Fibroblast of skin of left quadriceps (primary cell): ENCODE measurements at regions not wholly inside any gene's neighbourhood (a gene's known extent, or its start where the extent isn't known, plus 50 kb on each side); places are given as distances from the start of the nearest gene placed in this dataset.

Source experiments
- DNase-seq, 2 experiments: peaks; one replicate each; pipeline ENCODE4 v3.0.0-alpha.2; 2013; ENCODE audit warnings: low read depth in 2 of 2

DNA sequence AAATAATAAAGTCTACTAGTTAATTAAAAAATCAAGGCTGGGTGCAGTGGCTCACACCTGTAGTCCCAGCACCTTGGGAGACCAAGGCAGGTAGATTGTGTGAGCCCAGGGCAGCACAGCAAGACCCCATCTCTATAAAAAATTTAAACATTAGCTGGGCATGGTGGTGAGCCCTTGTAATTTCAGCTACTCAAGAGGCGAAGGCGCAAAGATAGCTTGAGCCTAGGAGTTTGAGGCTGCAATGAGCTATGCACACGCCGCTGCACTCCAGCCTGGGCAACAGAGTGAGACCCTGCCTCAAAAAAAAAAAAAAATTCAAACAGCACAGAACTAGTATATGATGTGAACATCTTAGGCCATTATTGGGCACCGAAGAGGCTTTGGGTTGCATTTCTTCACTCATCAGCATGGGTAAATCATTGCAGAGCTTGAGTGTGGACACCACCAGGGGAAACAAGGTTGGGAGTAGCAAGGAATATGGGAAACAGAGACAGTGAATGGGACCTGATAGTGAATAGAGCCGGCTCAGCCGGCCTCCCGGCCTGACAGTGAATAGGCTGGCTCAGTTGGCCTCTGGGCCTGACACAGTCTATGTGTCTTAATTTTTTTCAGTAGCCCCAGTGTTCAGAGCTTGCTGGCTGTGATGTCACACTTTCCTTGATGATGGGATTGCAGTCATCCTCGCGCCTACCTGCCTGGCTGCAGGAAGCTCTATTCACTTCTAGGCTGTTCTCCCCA, 89.1 kb upstream of the ERRFI1 start:
- no peak for DNase-seq

DNA sequence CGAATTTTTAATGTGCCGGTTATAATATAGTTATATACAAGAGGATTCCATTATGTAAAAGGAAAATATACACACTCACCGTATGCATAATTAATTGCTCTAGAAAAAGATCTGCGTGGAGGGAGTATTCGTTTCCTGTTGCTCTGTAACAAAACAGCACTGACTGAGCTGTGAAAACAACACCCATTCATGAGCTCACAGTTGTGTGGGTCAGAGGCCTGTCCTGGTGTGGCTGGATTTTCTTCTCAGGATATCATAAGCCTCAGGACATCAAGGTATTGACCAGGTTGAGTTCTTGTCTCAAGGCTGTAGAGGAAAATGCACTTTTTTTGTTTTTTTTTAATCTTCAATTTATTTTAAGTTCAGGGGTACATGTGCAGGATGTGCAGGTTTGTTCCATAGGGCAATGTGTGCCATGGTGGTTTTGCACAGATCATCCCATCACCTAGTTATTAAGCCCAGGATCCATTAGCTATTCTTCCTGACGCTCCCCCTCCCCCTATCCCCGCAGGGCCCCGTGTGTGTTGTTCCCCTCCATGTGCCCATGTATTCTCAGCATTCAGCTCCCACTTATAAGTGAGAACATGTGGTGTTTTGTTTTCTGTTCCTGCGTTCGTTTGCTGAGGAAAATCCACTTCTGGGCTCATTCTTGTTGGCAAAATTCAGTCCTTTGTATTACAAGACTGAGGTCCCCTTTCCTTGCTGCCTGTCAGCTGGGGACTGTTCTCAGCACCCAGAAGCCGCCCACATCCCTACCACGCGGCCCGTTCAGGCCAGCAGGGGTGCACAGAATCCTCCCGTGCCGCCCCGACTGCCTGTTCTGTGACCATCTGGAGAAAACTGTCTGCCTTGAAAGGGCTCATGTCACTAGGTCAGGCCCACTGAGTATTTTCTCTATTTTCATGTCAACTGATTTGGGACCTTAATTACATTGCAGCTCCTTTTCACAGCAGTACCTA, 87.4 kb upstream of the ERRFI1 start:
- DNase-seq: no peak

DNA sequence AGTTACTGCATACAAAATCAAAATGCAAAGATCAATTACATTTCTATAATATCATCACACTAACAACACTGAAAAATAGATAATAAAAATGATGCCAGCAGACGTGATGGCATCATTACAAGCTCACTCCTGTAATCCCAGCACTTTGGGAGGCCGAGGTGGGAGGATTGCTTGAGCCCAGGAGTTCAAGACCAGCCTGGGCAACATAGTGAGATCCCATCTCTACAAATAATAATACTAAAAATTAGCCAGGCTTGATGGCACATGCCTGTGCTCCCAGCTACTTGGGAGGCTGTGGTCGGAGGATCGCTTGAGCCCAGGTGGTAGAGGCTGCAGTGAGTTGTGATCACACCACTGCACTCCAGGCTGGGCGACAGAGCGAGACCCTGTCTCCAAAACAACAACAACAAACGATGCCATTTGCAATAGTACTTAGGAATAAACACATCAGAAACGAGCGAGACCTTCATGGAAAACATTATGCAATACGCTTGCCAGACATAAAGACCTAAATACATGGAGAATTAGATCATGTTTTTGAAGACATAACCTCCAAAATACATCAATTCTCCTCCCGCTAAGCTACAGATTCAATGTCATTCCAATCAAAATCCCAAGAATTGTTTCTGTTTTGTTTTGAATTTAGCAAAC, 86.6 kb upstream of the ERRFI1 start:
- DNase-seq: no peak

DNA sequence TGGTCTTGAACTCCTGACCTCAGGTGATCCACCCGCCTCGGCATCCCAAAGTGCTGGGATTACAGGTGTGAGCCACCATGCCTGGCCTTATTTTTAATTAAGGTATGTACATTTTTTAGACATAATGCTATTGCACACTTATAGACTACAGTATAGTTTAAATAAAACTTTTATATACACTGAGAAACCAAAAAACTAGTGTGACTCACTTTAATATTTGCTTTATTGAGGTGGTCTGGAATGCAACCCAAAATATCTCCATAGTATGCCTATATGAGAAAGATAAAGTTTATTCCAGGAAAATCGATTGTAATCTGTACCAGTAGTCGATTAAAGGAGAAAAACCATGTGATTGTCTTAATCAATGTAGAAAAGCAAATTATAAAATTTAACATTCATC, 85.5 kb upstream of the ERRFI1 start:
- no peak for DNase-seq

DNA sequence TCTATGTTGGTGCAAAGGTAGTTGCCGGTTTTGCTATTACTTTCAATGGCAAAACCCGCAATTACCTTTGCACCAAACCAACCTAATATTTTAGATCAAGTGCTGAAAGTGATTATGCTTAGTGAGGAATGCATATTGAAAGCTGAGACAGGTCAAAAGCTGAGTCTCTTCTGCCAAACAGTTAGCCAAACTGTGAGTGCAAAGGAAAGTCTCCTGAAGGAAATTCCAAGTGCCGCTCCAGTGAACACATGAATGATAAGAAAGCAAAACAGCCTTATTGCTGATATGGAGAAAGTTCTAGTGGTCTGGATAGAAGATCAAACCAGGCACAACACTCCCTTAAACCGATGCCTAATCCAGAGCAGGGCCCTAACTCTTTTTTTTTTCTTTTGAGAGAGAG, 83.1 kb upstream of the ERRFI1 start:
- no peak for DNase-seq

DNA sequence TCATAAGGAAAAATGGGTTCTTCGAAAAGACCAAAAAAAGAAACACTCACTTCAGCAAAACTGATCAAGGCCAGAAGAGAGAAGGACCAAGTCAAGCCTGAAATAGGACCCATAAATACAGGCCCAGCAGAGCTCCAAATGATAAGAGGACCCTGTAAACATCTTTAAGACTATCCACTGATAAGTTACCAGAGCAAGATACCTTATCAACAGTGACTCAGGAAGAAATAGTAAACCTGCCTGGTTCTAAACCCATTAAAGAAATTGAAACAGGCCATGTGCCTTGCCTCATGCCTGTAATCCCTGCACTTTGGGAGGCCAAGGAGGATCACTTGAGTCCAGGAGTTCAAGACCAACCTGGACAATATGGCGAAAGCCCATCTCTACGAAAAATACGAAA, 81.8 kb upstream of the ERRFI1 start:
- DNase-seq: no peak

DNA sequence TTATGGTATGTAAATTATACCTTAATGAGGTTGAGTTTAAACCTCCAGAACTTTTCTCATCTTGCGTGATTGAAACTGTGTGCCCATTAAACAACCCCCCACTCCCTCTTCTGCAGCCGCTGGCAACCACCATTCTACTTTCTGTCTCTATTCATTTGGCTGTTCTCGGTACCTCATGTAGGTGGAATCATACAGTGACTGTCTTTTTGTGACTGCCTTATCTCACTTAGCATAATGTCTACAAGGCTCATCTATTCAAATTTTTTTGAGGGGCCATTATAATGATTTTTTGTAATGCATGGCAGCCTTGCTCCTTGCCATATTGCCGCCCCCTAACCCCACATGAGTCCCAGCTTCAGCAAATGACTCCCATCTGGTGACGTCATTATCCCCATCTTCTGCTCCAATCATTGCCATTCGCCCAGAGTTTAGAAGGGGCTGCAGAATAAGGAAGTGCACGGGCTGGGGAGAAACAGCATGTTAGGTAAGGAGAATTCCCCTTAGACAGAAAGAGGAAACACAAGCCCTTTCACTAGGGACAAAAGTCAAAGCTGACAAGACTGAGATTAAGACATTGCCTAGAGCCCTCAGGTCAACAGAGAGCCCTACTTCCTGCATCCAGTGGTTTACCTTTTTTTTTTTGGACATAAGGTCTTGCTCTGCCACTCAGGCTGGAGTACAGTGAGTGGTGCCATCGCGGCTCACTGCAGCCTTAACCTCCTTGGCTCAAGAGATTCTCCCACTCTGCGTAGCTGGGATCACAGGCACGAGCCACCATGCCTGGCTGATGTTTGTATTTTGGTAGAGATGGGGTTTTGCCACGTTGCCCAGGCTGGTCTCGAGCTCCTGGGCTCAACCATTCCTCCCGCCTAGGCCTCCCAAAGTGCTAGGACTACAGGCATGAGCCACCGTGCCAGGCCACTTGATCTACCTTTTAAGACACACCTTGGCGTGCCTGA, 78.4 kb upstream of the ERRFI1 start:
- no peak for DNase-seq

DNA sequence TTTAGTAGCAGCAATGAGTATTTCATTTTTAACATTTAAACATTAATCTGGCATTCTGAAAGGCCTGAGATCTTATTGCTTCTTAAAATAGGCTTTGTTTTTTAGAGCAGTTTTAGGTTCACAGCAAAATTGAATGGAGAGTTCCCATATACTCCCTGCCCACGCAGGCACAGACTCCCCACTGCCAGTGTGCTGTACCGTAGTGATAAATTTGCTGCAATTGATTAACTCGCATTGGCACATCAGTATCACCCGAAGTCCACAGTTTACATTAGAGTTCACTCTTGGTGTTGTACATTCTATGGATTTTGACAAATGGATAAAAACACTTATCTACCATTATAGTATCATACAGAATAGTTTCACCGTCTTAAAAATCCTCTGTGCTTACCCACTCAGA, 71.8 kb upstream of the ERRFI1 start:
- no peak for DNase-seq

DNA sequence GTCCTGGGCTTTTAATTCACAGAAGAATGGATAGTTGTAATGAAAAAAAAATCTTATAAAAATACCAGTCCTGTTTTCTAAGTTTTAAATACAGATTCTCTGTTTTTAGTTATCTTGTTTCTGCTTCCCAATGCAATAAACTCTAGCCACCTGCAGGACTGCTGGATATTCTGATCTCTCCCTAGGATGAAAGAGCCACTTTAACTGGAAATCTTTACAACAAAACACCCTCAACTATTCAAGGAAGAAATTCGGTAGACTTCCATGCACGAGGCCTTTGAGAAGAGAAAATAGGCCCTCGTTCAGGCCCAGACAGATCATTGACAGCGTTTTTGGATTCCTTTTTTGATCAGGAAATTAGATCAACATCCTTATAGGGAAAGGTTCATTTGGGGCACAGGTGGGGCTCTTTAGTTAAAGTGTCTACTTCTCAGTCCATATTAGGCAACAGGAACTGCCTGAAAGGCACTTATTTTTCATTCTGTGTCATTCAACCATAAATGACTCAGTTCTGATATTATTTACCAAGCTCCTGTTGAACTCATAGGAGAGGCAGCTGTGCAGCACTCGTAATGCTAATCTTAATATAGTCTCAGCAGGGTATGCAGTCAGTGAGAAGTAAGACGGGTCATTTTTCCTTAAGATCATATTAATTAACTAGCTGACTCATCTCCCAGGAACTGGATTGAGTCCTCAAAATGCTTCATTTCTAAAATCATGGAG, 71.1 kb upstream of the ERRFI1 start:
- DNase-seq: peak; percentile 92

DNA sequence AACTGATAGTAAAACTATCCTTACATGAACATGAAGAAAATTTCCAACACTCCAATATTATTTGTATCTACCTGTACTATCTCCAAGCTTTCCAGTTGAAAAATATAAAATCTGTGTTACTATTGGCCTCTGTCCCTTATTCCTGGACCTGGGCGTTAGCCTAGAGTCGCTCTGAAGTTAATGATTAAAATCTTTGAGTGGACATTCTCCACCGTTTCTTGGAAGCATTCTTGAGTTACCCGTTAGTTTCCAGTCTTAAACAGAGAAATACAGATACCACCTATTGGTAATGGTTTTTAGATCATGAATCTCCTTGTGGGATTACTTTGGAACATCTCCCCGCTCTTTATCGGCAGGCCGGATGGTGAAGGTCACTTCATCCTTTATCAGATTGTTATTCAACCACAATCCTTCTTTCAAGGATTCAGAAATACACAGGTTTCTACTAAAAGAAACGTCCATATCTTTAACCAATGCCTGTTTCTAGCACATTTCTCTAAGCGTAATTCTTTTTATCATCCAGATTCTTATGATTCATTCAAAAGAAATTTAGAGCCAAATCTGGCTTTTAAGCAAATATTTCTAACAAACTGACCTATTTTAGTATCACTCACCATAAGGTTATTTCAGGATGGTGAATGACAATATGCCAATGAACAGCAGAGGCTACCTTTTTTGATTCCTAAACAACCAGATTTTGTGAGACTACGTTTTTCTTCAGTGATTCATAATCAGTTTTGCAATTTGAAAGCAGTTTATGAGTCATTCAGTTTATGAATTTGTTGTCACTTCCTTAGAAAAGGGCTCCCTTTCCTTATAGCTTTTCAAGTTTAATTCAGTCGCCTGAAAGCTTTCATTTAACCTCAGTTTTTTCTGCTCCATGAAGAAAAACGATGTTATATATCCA, 70.2 kb upstream of the ERRFI1 start:
- DNase-seq: peak; percentile 82 to 87

DNA sequence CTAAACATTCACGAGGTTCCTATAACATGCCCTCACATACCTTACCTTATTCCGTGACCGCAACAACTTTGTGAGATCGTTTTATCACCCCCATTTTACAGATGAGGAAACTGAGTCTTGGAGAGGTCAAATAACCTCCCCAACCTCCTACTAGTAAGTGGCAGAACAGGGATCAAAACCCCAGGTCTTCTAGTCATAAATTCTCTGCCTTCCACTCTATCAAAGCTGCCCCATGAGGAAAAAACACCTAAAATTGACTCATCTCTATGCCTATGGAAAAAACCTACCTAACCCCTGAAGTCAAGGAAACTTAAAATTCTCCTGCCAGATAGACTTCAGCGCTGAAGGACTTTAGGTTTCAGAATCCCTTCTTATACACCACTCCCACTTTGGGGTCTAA, 69.5 kb upstream of the ERRFI1 start:
- no peak for DNase-seq

DNA sequence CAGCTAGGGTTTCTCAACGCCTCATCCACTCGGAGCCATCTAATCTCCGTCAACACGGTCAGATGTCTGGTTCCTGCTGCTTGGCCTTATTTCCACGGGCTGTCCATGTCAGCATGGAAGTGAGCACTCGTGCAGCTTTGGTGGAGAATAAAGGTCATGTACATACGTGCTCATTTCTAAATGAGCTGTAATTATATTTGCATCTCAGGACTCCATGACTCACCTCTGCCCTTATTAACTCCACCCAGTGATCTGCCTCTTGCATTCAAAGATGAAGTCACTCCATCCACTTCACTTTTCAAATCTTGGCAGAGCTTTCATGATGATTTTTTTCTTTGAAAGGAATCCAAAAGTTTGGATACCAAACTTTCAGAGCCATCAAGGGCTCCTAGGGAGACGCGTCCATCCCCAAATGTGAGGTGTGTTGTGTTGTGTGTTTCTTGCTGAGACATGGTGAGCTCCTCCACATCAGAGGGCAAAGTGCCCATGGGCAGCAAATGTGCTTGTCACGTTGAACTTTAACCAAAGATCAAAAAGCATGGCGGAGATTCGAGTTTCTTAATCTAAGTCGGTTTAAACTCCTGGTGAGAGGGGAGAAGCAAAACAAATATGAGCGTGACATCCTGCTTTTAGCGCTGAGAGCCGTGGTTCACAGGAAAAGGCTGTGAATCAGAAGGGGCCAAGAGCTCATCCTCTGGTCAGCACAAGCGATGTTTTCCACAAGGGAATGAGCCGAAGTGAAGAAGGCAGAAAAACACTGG, 68.6 kb upstream of the ERRFI1 start:
- DNase-seq: no peak

DNA sequence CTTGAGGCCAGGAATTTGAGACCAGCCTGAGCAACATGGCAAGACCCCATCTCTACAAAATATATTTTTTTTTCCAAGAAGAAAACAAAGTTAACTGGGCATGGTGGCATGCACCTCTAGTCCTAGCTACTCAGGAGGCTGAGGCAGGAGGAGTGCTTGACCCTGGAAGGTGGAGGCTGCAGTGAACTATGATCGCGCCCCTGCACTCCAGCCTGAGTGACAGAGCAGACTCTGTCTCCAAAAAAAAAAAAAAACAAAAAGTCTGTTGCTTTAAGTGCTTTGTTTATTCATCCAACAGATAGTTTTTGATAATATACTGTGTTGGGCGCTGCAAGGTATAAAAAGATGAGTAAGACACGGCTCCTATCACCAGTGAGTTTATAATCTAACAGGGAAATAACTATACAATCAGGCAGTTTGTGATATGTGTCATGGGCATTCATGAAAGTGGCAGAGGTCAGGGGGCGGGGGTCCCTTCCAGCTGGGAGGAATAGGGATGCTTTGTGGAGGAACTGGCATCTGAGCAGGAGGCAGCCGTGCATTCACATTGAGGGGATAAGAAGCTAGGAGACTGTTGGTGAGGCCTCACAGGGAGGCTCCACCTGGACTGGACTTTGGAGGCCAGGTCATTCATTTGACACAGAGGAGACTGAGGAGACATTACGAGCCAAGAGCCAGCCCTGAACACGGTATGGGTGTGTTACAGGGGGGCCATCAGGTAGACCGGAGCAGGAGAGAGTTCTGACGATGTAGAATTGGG, 67.3 kb upstream of the ERRFI1 start:
- DNase-seq: no peak

DNA sequence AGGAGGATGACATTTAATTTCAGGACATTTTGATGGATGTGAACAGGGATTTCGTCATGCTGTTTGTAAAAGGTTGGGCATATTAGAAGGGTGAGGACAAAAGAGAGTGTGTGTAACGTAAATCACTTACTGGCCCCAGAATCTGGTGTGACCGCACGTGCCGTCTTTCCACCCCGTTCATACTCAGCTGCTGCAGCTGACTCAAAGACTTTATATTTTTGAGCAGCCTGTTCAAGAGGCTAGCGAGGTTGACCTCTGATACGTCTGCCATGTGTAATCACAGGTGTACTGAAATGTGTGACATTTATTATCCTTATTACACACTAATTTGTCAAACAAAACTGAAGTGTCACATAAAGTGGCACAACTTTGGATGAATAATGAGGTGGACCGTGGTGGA, 66.5 kb upstream of the ERRFI1 start:
- no peak for DNase-seq

DNA sequence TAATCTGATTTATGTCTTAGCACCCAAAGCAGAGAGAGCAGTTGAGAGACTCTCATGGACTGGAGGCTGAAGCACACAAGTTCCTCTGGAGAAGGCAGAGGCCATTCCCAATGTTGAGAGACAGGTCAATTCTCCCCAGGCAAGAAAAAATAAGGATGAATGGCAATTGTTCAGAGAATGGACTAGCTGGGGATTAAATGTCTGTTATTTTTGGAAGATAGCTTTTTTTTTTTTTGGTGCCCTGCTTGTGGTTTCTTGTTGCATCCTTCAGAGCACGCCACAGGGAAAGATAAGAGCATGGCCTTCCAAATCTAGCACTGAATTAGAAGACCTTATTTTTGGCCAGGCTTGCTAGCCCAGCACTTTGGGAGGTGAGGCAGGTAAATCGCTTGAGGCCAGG, 65.6 kb upstream of the ERRFI1 start:
- no peak for DNase-seq

DNA sequence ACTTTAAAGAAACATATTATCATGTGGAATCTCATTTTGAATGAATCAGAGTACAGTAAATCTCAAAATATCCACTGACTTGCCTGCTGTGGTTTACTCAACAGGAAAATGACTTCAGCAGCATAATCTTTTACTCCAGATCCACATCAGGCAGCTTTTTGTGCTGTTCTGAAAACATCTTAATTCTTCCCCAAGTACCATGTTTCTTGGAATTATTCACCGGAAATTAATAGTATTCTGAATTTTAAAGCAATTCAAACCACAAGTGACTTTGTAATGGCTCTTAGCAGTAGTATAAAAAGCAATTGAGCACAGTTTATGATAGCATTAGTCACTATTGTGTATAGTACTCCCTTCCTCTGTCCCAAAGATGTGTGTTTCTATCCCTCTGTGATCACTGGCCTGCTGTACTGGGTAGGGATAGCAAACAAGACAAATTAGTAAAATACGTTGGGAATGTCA, 64.2 kb upstream of the ERRFI1 start:
- DNase-seq: peak; percentile 97 to 98

DNA sequence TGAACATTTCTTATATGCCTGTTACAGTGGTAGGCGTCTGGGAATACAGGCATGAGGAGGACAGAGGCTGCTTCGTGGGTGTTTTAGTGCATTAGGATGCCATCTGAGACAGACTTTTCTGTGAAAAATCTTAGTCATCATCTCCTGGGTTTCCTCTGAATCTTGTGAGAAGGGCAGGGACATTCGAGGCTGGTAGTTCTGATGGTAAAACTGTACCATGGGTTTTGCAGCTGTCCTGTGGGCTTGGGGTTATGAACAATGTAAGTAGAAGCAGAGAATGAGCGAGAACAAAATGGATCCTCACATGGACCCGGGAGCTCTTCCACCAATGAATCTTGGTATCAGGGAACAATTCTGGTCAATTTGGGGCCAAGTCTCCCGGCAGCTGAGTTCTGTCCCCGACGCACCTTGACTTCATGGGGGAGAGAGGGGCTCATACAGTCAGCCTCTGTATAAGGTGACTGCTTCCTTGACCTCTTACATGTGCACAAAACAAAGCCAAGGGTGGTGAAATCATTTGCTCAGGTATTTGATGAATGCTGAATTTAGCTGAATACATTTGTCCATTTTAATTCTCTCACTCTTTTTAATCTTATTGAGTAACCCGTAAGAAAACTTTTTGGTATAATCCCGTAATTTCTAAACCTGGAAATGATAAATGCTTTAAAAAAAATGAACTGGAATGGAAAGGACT, 63.6 kb upstream of the ERRFI1 start:
- DNase-seq: no peak
